Naive thymus-derived CD4-positive, alpha-beta T cell (primary cell): ENCODE measurements at regions not wholly inside any gene's neighbourhood (a gene's known extent, or its start where the extent isn't known, plus 50 kb on each side); places are given as distances from the start of the nearest gene placed in this dataset.

Source experiments
- ATAC-seq: fragments of 150-1000 bp; cut with Tn5 transposase; 2 replicates; pipeline ENCODE4 v1.10.0; 2021; ENCODE audit warnings: mild to moderate bottlenecking, moderate library complexity
- CTCF ChIA-PET: fragments of 350-600 bp; sonication (Branson Sonifier 250); formaldehyde crosslinking; loops from one replicate; lab custom pipeline; 2021; ENCODE audit warnings: antibody characterized with exemption; lab: Charles Lee
- POLR2A ChIA-PET: fragments of 350-600 bp; sonication (Branson Sonifier 250); formaldehyde crosslinking; loops from one replicate; lab custom pipeline; 2021; ENCODE audit warnings: antibody characterized with exemption, inconsistent platforms; lab: Charles Lee
- DNase-seq, 9 donors: peaks; one replicate each; pipeline versions ENCODE4 v3.0.0 to v3.0.0-alpha.2; 2020 to 2022; ENCODE audit warnings: mixed read lengths in 1 of 9
- H3K27ac ChIP-seq: one replicate; pipeline ENCODE4 v1.7.0; 2013; ENCODE audit warnings: mild to moderate bottlenecking, low read depth, low read length, moderate library complexity
- H3K27me3 ChIP-seq, 2 donors: one replicate each; pipeline ENCODE4 v1.7.0; 2013; ENCODE audit warnings: low read length in 2 of 2, mild to moderate bottlenecking in 2 of 2, moderate library complexity in 2 of 2; ENCODE audit not compliant: control insufficient read depth in 2 of 2, insufficient read depth in 2 of 2
- H3K36me3 ChIP-seq, 3 experiments: 1 replicate in 2 of 3; 2 replicates in 1 of 3; pipeline ENCODE4 v1.7.0; 2013; ENCODE audit warnings: low read length in 3 of 3, mild to moderate bottlenecking in 3 of 3, moderate library complexity in 1 of 3; ENCODE audit not compliant: insufficient read depth in 3 of 3, control insufficient read depth in 2 of 3
- H3K4me1 ChIP-seq, 2 donors: one replicate each; pipeline ENCODE4 v1.7.0; 2013; ENCODE audit warnings: low read length in 2 of 2, mild to moderate bottlenecking in 2 of 2, moderate library complexity in 1 of 2; ENCODE audit not compliant: control insufficient read depth in 2 of 2, insufficient read depth in 2 of 2
- H3K4me3 ChIP-seq: 2 replicates; pipeline ENCODE4 v1.7.0; 2013; ENCODE audit warnings: mild to moderate bottlenecking, low read length
- H3K9me3 ChIP-seq, 3 experiments: 1 replicate in 2 of 3; 2 replicates in 1 of 3; pipeline ENCODE4 v1.7.0; 2013; ENCODE audit warnings: low read length in 3 of 3; ENCODE audit not compliant: control insufficient read depth in 2 of 3
- H3K27ac Mint-ChIP-seq, 9 donors: one replicate each; pipeline ENCODE4 v1.8.0; 2020 to 2022; ENCODE audit warnings: mixed read lengths in 9 of 9, mild to moderate bottlenecking in 8 of 9, moderate library complexity in 5 of 9, inconsistent platforms in 2 of 9
- H3K27me3 Mint-ChIP-seq, 5 donors: one replicate each; pipeline ENCODE4 v1.8.0; 2021 to 2022; ENCODE audit warnings: mixed read lengths in 5 of 5, mild to moderate bottlenecking in 1 of 5
- H3K36me3 Mint-ChIP-seq, 5 donors: one replicate each; pipeline ENCODE4 v1.8.0; 2020 to 2022; ENCODE audit warnings: mixed read lengths in 5 of 5, mild to moderate bottlenecking in 3 of 5, inconsistent platforms in 1 of 5
- H3K4me1 Mint-ChIP-seq, 7 donors: one replicate each; pipeline ENCODE4 v1.8.0; 2020 to 2022; ENCODE audit warnings: mixed read lengths in 7 of 7, mild to moderate bottlenecking in 3 of 7, inconsistent platforms in 1 of 7
- H3K4me3 Mint-ChIP-seq, 10 donors: one replicate each; pipeline ENCODE4 v1.8.0; 2020 to 2022; ENCODE audit warnings: mild to moderate bottlenecking in 10 of 10, mixed read lengths in 10 of 10, moderate library complexity in 6 of 10, inconsistent platforms in 2 of 10
- H3K9me3 Mint-ChIP-seq, 11 donors: one replicate each; pipeline ENCODE4 v1.8.0; 2020 to 2022; ENCODE audit warnings: mixed read lengths in 11 of 11, mild to moderate bottlenecking in 4 of 11, inconsistent platforms in 1 of 11, moderate library complexity in 1 of 11
- intact Hi-C, 2 donors: fragments of 100-400 bp; cut with micrococcal nuclease; formaldehyde crosslinking; loops; one replicate each; pipeline ENCODE4 v1.15.1; 2023

DNA sequence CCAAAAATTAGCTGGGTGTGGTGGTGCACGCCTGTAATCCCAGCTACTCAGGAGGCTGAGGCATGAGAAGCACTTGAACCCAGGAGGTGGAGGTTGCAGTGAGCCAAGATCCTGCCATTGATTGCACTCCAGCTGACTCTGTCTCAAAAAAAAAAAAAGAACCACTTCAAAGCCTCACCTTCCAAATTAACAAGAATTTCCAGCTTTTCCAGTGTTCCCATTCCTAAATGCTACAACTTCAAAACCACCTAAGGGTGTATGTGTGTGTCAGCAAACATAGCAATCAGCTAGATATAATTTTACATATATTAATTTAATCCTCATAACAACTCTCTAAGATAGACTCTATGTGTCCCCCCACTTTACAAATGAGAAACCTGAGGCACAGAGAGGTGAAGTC, 512.5 kb upstream of the PROK2 start:
- H3K4me3 ChIP-seq, result no peak overlapping the region
- no peaks in the 10 kb centered on the region for H3K4me1 Mint-ChIP-seq

DNA sequence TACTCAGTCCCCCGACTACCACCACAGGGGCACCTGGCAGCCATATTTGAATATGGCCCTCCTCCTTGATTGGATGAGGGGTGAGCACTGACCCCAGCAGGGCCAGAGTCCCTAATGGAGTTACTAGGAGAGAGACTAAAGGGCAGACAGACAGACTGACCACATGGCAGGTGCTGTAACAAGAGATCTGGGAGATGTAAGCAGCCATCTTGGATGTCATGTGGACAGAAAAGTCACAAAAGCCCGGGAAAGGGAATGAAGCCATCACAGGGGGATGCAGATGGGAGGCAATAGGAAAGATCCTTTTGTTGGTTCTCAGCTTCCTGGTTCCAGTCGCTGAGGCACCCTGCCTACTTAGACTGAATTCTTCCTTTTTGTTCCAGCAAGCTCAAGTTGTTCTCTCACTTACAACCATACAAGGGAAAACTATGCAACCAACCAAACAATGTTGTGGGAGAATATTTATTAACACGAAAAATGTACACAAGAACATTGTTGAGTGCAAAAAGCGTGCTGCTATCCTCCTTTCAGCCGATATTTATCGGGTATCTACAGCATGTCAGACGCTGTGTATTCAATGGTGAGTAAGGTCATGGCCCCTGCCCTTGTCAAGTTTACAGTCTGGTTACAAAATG, 511.6 kb upstream of the PROK2 start:
- no peaks in the 10 kb centered on the region for H3K4me1 Mint-ChIP-seq
- Histone ChIP-seq H3K9me3 (no peaks in the 10 kb centered on the region), H3K27ac (no peak overlapping the region), H3K27me3 (no peaks in the 10 kb centered on the region), H3K36me3 (no peaks in the 10 kb centered on the region), H3K4me3 (no peak overlapping the region), H3K4me1 (no peaks in the 10 kb centered on the region)
- peak overlapping the region in 1 of 10 donors; percentile 29 for H3K4me3 Mint-ChIP-seq
- H3K27me3 Mint-ChIP-seq, result peaks cover 0 to 3% (median 0%) of the 10 kb centered on the region in 5 donors
- peak overlapping the region in 1 of 9 donors; percentile 65 for H3K27ac Mint-ChIP-seq
- no peak for ATAC-seq
- intact Hi-C loops, result no loop called here
- no peaks in the 10 kb centered on the region for H3K36me3 Mint-ChIP-seq
- CTCF ChIA-PET, result no interaction called here
- POLR2A ChIA-PET, result interaction anchor here (0.5 kb wide), 1 partner anchor 21 kb away, joined by 3 read pairs; no protein-coding TSS in a partner anchor
- DNase-seq, result no peak
- peaks cover 0 to 1% (median 0%) of the 10 kb centered on the region in 11 donors for H3K9me3 Mint-ChIP-seq

More for the DNA sequence above, 512.5 kb upstream of the PROK2 start:
- ATAC-seq, result no peak
- Mint-ChIP-seq H3K27ac (no peak overlapping the region), H3K4me3 (no peak overlapping the region), H3K27me3 (no peaks in the 10 kb centered on the region), H3K36me3 (no peaks in the 10 kb centered on the region), H3K9me3 (peaks cover 0 to 1% (median 0%) of the 10 kb centered on the region in 11 donors)
- H3K9me3 ChIP-seq, result no peaks in the 10 kb centered on the region
- no peak for DNase-seq
- H3K27ac ChIP-seq, result no peak overlapping the region
- H3K27me3 ChIP-seq, result no peaks in the 10 kb centered on the region
- H3K4me1 ChIP-seq, result no peaks in the 10 kb centered on the region
- no peaks in the 10 kb centered on the region for H3K36me3 ChIP-seq
- intact Hi-C loops, result no loop called here
- ChIA-PET POLR2A (no interaction called here), CTCF (no interaction called here)

- no peak for ATAC-seq
- Mint-ChIP-seq H3K4me3 (no peak overlapping the region), H3K27me3 (peaks cover 0 to 4% (median 0%) of the 10 kb centered on the region in 5 donors), H3K4me1 (peaks cover 0 to under 1% (median 0%) of the 10 kb centered on the region in 7 donors), H3K36me3 (no peaks in the 10 kb centered on the region), H3K9me3 (peaks cover 0 to 1% (median 0%) of the 10 kb centered on the region in 11 donors), H3K27ac (peak overlapping the region in 1 of 9 donors; percentile 65)
- intact Hi-C loops, result no loop called here
- Histone ChIP-seq H3K27me3 (no peaks in the 10 kb centered on the region), H3K36me3 (no peaks in the 10 kb centered on the region), H3K4me1 (no peaks in the 10 kb centered on the region), H3K27ac (no peak overlapping the region), H3K9me3 (no peaks in the 10 kb centered on the region), H3K4me3 (no peak overlapping the region)
- no peak for DNase-seq
- ChIA-PET CTCF (no interaction called here), POLR2A (interaction anchor here (0.5 kb wide), 1 partner anchor 22 kb away, joined by 3 read pairs; no protein-coding TSS in a partner anchor)
These were observed 511.1 kb upstream of the PROK2 start for GRCh38 chr3:72295962-72296450.

DNA sequence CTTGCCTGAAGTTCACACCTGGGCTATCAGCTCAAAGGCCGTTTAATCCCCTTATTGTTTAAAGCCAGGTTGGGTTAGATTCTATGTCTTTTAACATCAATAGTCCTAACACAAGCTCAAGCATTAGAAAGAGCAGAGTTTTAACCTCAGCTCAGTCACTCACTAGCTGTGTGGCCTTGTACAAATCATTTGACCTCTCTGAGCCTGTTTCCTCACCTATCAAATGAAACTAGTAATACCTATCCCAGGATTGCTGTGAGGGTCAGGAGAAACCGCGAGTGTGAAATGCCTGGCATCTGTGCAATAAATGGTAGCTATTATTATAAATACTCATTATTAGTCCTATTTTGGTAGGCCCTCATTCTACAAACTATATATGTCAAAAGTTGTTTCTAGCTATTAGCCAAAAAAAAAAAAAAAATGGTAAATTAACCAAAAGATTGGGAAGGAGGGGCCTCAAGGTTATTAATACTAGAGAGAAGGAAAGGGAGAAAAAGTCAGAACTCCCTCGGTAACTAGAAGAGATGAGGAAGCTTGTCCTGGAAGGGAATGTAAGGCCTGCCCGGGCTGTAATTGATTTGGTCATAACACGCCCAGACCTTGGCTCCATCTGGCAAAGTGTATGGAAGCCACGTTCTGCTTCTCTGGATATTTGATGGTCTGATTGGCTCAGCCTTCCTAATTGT, 510.5 kb upstream of the PROK2 start:
- H3K4me3 ChIP-seq, result no peak overlapping the region
- POLR2A ChIA-PET, result no interaction called here
- no peaks in the 10 kb centered on the region for H3K4me1 ChIP-seq
- Mint-ChIP-seq H3K4me1 (peaks cover 0 to 5% (median 0%) of the 10 kb centered on the region in 7 donors), H3K4me3 (no peak overlapping the region), H3K27ac (no peak overlapping the region), H3K27me3 (peaks cover 0 to 9% (median 0%) of the 10 kb centered on the region in 5 donors), H3K9me3 (no peaks in the 10 kb centered on the region), H3K36me3 (no peaks in the 10 kb centered on the region)
- intact Hi-C loops, result no loop called here
- DNase-seq (no peak), ATAC-seq (no peak)
- H3K27me3 ChIP-seq, result no peaks in the 10 kb centered on the region
- H3K27ac ChIP-seq, result no peak overlapping the region
- CTCF ChIA-PET, result no interaction called here
- no peaks in the 10 kb centered on the region for H3K36me3 ChIP-seq
- H3K9me3 ChIP-seq, result no peaks in the 10 kb centered on the region

DNA sequence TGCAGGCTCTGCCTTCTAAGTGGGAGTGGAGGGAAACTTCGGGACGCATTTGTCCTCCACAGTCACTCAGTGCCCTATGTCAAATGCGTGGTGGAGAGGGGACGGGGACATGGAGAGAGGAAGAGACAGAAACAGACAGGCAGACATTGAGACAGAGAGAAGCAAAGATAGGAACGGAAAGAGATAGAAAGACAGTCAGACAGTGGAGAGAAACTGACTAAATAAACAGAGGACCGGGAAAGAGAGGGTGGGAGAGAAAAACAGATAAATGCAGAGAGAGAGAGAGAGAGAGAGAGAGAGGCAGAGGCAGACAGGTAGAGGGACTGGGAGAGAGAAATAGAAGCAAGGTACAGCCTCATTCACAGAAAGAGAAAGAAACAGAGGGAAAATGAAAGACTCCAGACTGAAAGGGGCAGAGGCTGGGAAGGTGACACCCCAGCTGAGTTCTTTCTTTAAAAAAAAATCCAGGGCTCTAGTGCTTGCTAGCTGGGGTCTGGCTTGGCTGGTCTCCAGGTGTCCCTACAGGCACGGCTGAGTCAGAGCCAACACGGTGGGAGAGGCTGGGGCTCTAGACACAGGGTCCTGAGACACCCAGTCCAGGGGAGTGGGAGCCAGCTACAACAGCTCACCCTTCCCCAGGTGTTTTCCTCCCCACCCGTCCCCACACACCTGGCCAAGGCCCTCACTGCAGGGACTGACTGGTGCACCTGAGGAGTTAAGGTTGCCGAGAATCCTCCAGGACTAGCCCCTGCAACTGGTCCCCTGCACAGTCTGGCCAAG, 506.1 kb upstream of the PROK2 start:
- H3K27ac ChIP-seq, result no peak overlapping the region
- intact Hi-C loops, result no loop called here
- no peak overlapping the region for H3K4me3 ChIP-seq
- H3K9me3 ChIP-seq, result no peaks in the 10 kb centered on the region
- peak overlapping the region in 1 of 10 donors; percentile 5 for H3K4me3 Mint-ChIP-seq
- H3K36me3 Mint-ChIP-seq, result no peaks in the 10 kb centered on the region
- H3K27me3 Mint-ChIP-seq, result peaks cover 0 to 19% (median 0%) of the 10 kb centered on the region in 5 donors
- no peak for ATAC-seq
- H3K36me3 ChIP-seq, result no peaks in the 10 kb centered on the region
- DNase-seq, result no peak
- H3K4me1 Mint-ChIP-seq, result peaks cover 12 to 25% (median 17%) of the 10 kb centered on the region in 7 donors
- H3K4me1 ChIP-seq, result peaks cover 0 to 12% of the 10 kb centered on the region in 2 donors
- ChIA-PET CTCF (interaction anchor here (0.5 kb wide), 1 partner anchor 445 kb away, joined by 4 read pairs; no protein-coding TSS in a partner anchor), POLR2A (interaction anchor here (0.8 kb wide), 1 partner anchor 40 kb away, joined by 3 read pairs; no protein-coding TSS in a partner anchor)
- H3K27ac Mint-ChIP-seq, result no peak overlapping the region
- no peaks in the 10 kb centered on the region for H3K27me3 ChIP-seq
- H3K9me3 Mint-ChIP-seq, result no peaks in the 10 kb centered on the region

DNA sequence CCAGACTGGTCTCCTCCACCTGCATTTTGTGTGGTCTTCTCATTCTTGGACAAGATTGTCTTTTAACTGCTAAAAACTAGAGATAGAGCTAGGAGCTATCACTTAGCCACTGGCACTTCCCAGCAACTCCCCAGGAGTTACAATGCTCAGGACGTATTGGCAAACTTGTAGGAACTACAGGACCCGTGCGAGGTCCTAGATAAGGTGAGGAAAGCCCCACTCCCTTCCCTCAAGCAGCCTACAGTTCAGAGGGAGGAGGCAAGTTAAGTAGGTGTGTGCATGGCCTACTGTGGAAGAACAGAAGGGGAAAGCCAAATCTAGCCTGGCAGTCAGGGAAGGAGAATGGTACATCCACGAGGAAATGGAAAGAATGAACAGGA, 504.7 kb upstream of the PROK2 start:
- Histone ChIP-seq H3K27ac (no peak overlapping the region), H3K4me3 (peak overlapping the region; percentile 57), H3K27me3 (no peaks in the 10 kb centered on the region), H3K4me1 (peaks cover 0 to 12% of the 10 kb centered on the region in 2 donors), H3K9me3 (no peaks in the 10 kb centered on the region), H3K36me3 (no peaks in the 10 kb centered on the region)
- CTCF ChIA-PET, result no interaction called here
- H3K4me3 Mint-ChIP-seq, result peak overlapping the region; percentile 62 to 96 (median 86)
- no peaks in the 10 kb centered on the region for H3K9me3 Mint-ChIP-seq
- peaks cover 12 to 25% (median 17%) of the 10 kb centered on the region in 7 donors for H3K4me1 Mint-ChIP-seq
- DNase-seq (no peak), ATAC-seq (no peak)
- peaks cover 0 to 20% (median 0%) of the 10 kb centered on the region in 5 donors for H3K27me3 Mint-ChIP-seq
- no peaks in the 10 kb centered on the region for H3K36me3 Mint-ChIP-seq
- POLR2A ChIA-PET, result interaction anchor here (1.1 kb wide), 1 partner anchor 17 kb away, joined by 3 read pairs; no protein-coding TSS in a partner anchor
- intact Hi-C loops, result no loop called here
- peak overlapping the region in 3 of 9 donors; percentile 65 to 85 (median 66) for H3K27ac Mint-ChIP-seq
